Upper lobe of left lung (tissue), 4 donors: ENCODE measurements at regions not wholly inside any gene's neighbourhood (a gene's known extent, or its start where the extent isn't known, plus 50 kb on each side); places are given as distances from the start of the nearest gene placed in this dataset.

Experiments used
- POLR2A ChIP-seq, 4 donors: fragments of 450-650 bp; IDR thresholded peaks; one replicate each; pipeline ENCODE4 v1.5.1; 2016 to 2017; ENCODE audit warnings: antibody characterized with exemption in 4 of 4, mild to moderate bottlenecking in 2 of 4
- POLR2AphosphoS5 ChIP-seq, 2 donors: sonication (generic); formaldehyde crosslinking; IDR thresholded peaks; one replicate each; pipeline ENCODE4 v1.5.1; 2017; ENCODE audit warnings: antibody characterized with exemption in 2 of 2

DNA sequence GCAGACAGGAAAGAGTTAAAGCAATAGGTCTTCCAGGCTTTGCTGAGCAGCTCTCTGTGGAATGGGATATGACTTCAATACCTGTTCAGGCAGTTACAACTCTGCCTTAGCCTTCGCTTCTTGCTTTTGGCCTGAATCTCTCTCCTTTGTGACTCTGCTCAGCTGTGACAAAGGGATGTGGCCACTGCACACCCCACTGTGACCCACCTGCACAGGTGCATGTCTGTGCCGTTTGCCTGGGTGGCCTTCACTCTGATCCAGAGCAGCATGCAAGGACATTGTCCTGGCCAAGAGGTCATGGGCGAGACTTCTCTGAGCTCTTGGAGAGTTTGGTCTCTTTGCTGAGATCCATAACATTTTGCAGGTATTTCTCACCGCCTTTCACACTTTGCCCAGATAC is 891.3 kb downstream of the BRD1 start:
- TF ChIP-seq POLR2AphosphoS5 (IDR thresholded peaks at IDR 0.05), result no peak
- no peak for TF ChIP-seq POLR2A (IDR thresholded peaks at IDR 0.05)
